ENCODE measurements at regions not wholly inside any gene's neighbourhood (a gene's known extent, or its start where the extent isn't known, plus 50 kb on each side); places are given as distances from the start of the nearest gene placed in this dataset.

- Histone ChIP-seq H4K20me1 (ENCODE audit: insufficient read depth, low read length) (no peaks in the 10 kb centered on the region), H2AFZ (ENCODE audit: low read length) (no peak overlapping the region), H3K27me3 (replicated peaks; ENCODE audit: insufficient read depth, low read length) (no peaks in the 10 kb centered on the region), H3K36me3 (replicated peaks; ENCODE audit: insufficient read depth, low read length) (no peaks in the 10 kb centered on the region), H3K9me2 (replicated peaks; ENCODE audit: insufficient read depth, low read length) (no peaks in the 10 kb centered on the region), H3K79me2 (ENCODE audit: low read length) (no peaks in the 10 kb centered on the region), H3K4me1 (ENCODE audit: low read length) (peaks cover 10% of the 10 kb centered on the region), H3K4me3 (ENCODE audit: low read length) (no peak overlapping the region), H3K4me2 (ENCODE audit: low read depth, low read length) (no peak overlapping the region), H3K9me3 (replicated peaks; ENCODE audit: insufficient read depth, low read length) (no peaks in the 10 kb centered on the region), H3K9ac (ENCODE audit: low read length) (no peak overlapping the region), H3F3A (ENCODE audit: insufficient read depth, low read length) (no peaks in the 10 kb centered on the region; the same call in 1 of the 2 replicates), H3K27ac (ENCODE audit: low read length) (no peak overlapping the region)
- TF ChIP-seq CTCF (IDR thresholded peaks at IDR 0.05; ENCODE audit: low read length), result no peak
- no peak for DNase-seq
Observed at GRCh38 chr13:66219506-66219905, 1010.6 kb downstream of the PCDH9 start.

GRCh38 chr13:66218583-66218982 is 1011.6 kb downstream of the PCDH9 start:
- H3K4me1 ChIP-seq (ENCODE audit: low read length), result peaks cover 10% of the 10 kb centered on the region
- H2AFZ ChIP-seq (ENCODE audit: low read length), result no peak overlapping the region
- no peaks in the 10 kb centered on the region for H3K9me3 ChIP-seq (replicated peaks; ENCODE audit: insufficient read depth, low read length)
- no peak overlapping the region for H3K4me3 ChIP-seq (ENCODE audit: low read length)
- no peaks in the 10 kb centered on the region for H3K79me2 ChIP-seq (ENCODE audit: low read length)
- no peak for DNase-seq
- H3K9ac ChIP-seq (ENCODE audit: low read length), result no peak overlapping the region
- no peak overlapping the region for H3K4me2 ChIP-seq (ENCODE audit: low read depth, low read length)
- no peaks in the 10 kb centered on the region for H3K36me3 ChIP-seq (replicated peaks; ENCODE audit: insufficient read depth, low read length)
- no peak overlapping the region for H3K27ac ChIP-seq (ENCODE audit: low read length)
- H3K9me2 ChIP-seq (replicated peaks; ENCODE audit: insufficient read depth, low read length), result no peaks in the 10 kb centered on the region
- TF ChIP-seq EZH2 (optimal IDR thresholded peaks at IDR 0.05; ENCODE audit: low read depth, low read length) (no peak), CTCF (IDR thresholded peaks at IDR 0.05; ENCODE audit: low read length) (no peak), EZH2phosphoT487 (IDR thresholded peaks at IDR 0.05; ENCODE audit: low read length) (no peak)
- H3F3A ChIP-seq (ENCODE audit: insufficient read depth, low read length), result no peaks in the 10 kb centered on the region; the same call in 1 of the 2 replicates
- H3K27me3 ChIP-seq (replicated peaks; ENCODE audit: insufficient read depth, low read length), result no peaks in the 10 kb centered on the region
- no peaks in the 10 kb centered on the region for H4K20me1 ChIP-seq (ENCODE audit: insufficient read depth, low read length)

- H3K4me1 ChIP-seq (ENCODE audit: low read length), result no peaks in the 10 kb centered on the region
- no peak overlapping the region for H3K27ac ChIP-seq (ENCODE audit: low read length)
- H3K9me3 ChIP-seq (replicated peaks; ENCODE audit: insufficient read depth, low read length), result no peaks in the 10 kb centered on the region
- H4K20me1 ChIP-seq (ENCODE audit: insufficient read depth, low read length), result no peaks in the 10 kb centered on the region
- no peak overlapping the region for H3K4me2 ChIP-seq (ENCODE audit: low read depth, low read length)
- no peak overlapping the region for H3K4me3 ChIP-seq (ENCODE audit: low read length)
- no peak overlapping the region for H2AFZ ChIP-seq (ENCODE audit: low read length)
- DNase-seq, result no peak
- H3F3A ChIP-seq (ENCODE audit: insufficient read depth, low read length), result no peaks in the 10 kb centered on the region
- H3K9ac ChIP-seq (ENCODE audit: low read length), result no peak overlapping the region
- no peaks in the 10 kb centered on the region for H3K36me3 ChIP-seq (replicated peaks; ENCODE audit: insufficient read depth, low read length)
- H3K79me2 ChIP-seq (ENCODE audit: low read length), result no peaks in the 10 kb centered on the region
- no peaks in the 10 kb centered on the region for H3K9me2 ChIP-seq (replicated peaks; ENCODE audit: insufficient read depth, low read length)
- TF ChIP-seq CTCF (IDR thresholded peaks at IDR 0.05; ENCODE audit: low read length), result no peak
- TF ChIP-seq EZH2 (optimal IDR thresholded peaks at IDR 0.05; ENCODE audit: low read depth, low read length), result no peak
- TF ChIP-seq EZH2phosphoT487 (IDR thresholded peaks at IDR 0.05; ENCODE audit: low read length), result no peak
- H3K27me3 ChIP-seq (replicated peaks; ENCODE audit: insufficient read depth, low read length), result no peaks in the 10 kb centered on the region
Observed at GRCh38 chr13:66216728-66217127, 1013.4 kb downstream of the PCDH9 start.

Measured in MM.1S (cell line).